ENCODE measurements at regions not wholly inside any gene's neighbourhood (a gene's known extent, or its start where the extent isn't known, plus 50 kb on each side); places are given as distances from the start of the nearest gene placed in this dataset.

DNA sequence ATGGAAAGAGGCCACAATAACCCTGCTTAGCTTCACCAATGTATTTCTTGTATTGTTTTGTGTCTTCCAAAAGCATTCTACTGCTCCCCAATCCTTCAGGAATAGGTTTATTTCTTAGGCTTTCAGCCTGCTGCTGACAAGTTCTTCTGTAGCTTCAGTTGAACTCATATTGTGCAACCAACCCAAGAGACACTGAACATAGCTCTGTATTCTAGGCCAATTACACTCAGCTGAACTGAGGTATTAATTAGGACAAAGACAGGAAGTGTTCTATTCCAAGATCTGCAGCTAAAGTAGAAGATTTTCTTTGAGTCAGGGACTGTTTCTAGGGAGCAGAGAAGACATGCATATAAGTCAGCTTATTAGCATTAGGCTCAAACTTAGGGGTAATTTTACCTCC is 151.8 kb downstream of the LHFPL1 start:
- TF ChIP-seq POLR2A (IDR thresholded peaks at IDR 0.05; ENCODE audit: low read length), result no peak
- TF ChIP-seq GATA1 (IDR thresholded peaks at IDR 0.05; ENCODE audit: low read depth, low read length), result no peak

Data from erythroblast (primary cell).